NOMO-1 treated with DMSO at 0.1 percent for 48 hours (cell line): ENCODE measurements at regions not wholly inside any gene's neighbourhood (a gene's known extent, or its start where the extent isn't known, plus 50 kb on each side); places are given as distances from the start of the nearest gene placed in this dataset.

Source experiments
- DNase-seq: peaks from one replicate; lab custom pipeline; 2025; ENCODE audit not compliant: unreplicated experiment; lab: John Stamatoyannopoulos, UW

GRCh38 chr18:44467718-44468117 lies 213.0 kb upstream of the SETBP1 start:
- no peak for DNase-seq

DNA sequence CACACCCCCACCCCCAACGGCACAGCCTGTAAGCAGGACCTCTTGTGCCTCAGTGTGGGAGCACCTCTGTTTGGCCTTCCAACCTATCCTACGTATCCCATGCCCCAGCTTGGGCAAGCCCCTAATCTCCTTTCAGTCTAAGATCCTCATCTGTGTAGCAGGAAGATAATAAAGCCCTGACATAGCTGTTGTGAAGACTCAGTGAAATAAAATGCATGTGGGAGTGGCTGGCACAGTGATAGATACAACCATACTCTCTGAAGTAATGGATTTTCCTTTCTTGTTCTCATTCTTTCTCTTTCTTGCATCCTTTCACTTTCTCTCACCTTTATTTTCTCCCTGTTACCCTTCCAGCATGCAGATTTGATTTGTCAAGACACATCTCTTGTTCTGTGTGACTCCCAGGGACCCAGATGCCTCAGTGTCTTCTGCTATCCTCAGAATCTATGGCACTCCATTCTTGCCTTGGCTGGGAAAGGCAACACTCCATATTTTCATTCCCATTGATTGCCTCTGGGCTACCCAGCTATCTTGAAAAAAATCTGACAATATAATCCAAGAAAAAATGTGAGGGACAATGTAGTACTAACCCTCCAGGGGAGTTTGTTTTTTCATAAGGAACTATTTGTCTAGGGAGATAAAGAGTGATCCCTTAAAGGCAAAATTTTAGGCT lies 207.2 kb upstream of the SETBP1 start:
- no peak for DNase-seq

DNA sequence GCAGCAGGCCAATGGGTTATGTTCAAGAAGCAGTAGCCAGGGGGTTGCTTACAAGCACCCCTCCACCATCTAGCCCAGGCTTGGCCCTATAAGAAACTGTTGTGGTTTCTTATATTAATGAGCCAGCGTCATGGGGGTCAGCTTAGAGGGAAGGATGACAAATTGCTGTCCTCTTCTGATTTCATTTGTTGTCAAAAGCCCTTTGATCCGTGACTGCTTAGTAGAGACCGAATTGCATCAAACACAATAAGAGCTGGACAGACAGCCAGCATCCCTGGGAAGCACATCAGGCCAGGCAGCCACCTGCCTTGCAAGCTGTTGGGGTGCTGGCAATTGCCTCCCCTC lies 206.6 kb upstream of the SETBP1 start:
- no peak for DNase-seq

GRCh38 chr18:44474591-44474990 lies 206.1 kb upstream of the SETBP1 start:
- DNase-seq = no peak

- no peak for DNase-seq
These were observed 197.9 kb upstream of the SETBP1 start for GRCh38 chr18:44482761-44483160.

DNA sequence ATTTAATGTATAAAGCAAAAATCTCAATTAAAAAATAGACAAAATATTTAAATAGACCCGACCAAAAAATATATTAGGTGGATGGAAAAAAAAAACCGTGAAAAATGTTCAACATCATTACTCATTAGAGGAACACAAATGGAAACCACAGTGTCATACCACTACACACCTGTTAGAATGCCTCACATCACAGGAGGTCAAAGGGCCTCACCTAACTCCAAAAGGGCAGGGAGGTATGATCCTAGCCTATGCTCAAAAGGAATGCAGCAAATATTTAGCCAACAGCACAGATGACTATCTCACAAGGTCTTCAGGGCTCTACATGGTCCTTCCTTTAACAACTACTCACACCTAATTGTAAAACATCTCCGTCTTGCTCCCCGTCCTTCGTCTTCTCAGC lies 185.5 kb upstream of the SETBP1 start:
- DNase-seq = no peak

DNA sequence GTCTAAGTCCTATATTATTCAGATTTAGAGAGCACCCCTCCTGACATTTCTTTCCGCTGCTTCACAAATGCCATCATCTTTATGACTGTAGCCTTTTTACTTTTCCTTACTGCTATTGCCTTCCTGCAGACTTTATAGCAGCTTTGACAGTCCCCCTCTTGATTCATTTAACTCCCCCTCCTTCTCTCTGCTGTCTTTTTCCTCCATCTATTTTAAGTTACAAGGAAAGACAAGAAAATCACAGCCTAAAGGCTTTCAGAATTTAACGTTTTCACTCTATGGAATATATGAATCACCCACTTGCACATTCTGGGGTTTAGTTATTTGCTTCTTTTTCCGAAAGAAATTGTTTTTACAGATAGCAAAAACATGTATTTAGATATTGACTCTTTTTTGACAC lies 183.4 kb upstream of the SETBP1 start:
- no peak for DNase-seq

DNA sequence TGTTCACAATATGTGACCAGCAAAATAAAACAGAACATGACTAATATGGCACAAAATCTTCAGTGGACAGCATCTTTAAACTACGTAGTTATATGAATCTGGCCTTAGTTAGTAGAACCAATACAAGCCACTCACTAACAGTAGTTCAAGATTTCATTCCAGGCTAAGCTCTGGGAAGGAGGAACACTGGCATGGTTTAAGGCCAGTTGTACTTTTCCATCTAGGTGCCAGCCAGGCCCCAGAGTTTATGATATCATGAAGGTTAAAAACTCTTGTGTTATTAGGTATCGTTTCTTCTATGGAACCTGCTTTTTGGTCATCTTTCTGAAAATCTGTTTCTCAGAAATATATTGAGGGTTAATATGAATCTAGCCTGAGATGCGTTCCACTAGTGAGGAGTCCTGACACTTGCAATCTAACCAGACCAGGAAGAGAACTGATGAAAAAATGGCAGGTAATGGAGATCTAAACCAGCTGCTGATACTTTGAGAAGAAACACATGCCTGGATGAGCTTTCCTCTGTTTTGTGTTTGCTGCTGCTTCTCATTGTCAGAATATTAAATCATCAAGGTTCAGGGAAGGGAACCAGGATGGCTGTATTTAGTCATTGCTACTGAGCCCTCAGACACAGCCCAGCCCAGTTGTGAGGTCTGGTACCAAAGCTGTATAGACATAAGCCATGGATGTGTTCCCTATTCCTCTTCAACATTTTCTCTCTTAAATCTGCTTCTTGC lies 182.8 kb upstream of the SETBP1 start:
- DNase-seq = no peak

DNA sequence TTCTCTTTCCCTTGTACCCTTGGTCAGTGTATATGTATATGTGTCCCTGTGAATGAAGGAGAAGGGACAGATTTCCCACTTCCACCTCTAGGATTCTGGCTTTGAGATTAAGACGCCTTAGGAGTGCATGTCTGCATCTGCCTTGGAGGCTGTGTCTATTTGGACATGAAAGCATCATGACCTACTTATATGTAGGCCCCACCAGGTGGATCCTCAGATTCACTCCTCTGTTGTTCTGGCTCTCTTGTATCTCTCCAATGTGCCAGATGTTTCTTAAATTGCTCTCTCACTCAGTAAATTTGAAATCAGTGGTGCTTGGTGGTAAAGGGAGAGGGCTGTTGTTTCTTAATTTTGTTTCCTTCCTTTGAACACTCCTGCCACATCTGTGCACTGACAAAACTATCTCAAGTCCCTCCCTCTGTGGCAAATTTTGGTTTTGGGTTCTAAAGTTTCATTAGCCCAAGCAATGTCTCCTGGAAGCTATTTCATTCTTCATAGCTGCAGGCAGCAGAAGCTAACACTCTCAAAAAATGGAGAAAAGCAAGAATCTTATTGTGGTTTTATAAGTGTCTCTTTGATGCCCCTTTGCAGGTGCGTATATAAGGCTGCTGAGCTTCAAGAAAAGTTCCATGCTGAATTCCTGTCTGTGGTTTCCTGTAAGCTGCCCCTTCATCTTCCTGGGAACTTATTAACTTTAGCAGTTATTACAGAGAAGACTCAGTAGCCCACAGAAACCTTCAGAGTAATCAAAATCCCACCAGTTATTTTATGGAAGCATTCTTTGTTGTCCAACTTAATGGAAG lies 179.7 kb upstream of the SETBP1 start:
- DNase-seq = no peak

DNA sequence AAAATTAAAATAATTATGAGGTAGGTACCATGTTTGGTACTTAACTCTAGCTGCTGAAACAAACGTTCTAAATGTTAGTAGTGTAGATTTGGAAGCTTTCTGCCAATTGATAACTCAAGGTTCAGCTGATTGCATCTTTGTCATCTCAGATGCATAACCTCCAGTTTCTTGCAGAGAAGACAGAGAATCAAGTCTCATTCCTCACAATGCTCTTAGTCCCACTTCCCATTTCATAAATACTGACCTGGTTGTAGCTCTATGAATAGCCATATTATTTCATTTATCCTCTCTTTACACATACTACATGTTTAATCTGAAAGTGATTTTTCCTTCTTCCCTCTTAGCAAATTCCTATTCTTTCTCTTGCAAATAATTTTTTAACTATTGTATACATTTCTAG lies 178.5 kb upstream of the SETBP1 start:
- DNase-seq = no peak

DNA sequence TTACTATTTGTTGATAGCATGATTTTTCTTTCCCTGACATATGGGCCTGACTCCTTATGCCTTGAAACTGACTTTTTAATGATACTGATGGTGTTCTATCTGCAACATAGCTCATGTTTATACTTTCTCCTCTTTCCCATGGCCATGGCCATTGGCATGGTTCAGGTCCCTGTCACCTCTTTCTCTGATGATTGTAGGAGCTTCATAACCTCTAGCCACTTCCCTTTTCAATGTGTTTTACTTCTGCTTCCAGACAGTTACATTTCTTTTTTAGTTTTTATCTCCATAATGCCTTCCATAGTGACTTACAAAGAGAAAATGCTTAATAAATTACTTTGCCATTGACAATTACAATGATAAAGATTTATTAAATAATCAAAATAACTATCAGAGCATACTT lies 177.9 kb upstream of the SETBP1 start:
- DNase-seq = peak; percentile 83

- DNase-seq = no peak
These were observed 176.8 kb upstream of the SETBP1 start for GRCh38 chr18:44503854-44504253.

- peak; percentile 96 for DNase-seq
These were observed 172.9 kb upstream of the SETBP1 start for GRCh38 chr18:44507729-44508325.

DNA sequence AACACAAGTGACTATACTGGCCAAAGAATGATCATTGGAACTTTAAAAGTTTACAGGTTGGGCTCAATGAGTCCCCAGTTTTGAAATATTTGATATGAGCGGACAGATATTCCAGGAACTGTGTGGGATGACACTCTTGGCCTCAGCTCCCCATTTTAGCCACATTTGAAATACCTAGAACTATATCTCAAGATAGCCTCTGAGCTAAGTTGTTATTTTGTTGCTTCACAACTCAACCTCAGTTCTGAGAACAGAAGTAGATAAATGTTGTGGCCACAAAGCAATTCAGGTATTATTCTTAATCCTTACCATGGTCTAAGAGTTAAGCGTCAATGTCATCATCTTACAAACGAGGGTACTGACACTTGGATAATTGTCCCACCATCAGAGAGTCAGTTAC lies 172.2 kb upstream of the SETBP1 start:
- no peak for DNase-seq

DNA sequence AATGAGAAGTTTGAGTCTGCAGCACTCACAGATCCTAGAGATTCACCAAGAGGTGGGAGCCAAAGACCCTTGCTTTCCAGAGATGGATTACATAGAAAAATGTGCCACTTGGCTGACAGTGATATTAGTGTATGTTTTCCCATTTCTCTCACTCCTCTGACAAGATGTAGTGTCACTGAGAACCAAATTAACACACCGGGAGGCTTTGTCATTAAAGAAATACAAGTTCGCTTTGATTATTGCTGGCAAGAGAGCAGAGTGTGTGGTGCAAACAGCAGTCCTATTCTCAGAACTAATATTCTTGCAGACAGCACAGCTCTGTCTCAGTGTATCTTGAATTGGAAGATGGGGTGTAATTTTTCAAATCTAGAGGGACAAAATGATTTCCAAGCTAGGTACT lies 171.6 kb upstream of the SETBP1 start:
- DNase-seq = no peak

DNA sequence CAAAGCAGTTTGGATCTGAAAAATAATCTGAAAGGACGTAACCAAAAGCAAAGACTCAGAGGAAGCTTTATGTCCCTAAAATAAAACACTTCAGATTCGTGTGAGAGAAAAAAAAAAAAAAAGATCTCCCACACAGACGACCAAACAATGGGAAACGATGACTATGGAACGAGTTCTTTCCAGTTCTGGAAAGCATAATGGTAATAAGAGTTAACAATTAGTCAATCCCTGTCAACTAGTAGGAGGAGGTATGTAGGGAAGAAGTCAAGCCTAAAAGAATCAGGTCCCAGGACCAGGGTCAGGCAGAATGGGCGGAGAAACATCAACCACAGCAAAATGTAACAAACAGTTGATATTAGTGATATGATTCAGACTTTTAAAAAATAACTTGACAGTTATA lies 170.3 kb upstream of the SETBP1 start:
- DNase-seq = no peak

DNA sequence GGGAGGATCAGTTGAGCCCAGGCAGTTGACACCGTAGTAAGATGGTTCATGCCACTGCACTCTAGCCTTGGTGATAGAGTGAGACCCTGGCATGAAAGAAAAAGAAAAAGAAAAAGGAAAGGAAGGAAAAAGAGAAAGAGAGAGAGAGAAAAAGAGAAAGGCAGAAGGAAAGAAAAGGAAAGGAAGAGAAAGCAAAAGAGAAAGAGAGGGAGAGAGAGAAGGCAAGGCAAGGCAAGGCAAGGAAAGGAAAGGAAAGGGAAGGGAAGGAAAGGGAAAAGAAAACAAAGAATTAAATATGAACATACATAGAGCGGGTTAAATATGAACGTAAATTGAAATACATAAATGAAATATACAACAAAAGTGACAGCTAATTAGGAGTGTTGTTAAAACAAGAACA lies 167.5 kb upstream of the SETBP1 start:
- DNase-seq = no peak

DNA sequence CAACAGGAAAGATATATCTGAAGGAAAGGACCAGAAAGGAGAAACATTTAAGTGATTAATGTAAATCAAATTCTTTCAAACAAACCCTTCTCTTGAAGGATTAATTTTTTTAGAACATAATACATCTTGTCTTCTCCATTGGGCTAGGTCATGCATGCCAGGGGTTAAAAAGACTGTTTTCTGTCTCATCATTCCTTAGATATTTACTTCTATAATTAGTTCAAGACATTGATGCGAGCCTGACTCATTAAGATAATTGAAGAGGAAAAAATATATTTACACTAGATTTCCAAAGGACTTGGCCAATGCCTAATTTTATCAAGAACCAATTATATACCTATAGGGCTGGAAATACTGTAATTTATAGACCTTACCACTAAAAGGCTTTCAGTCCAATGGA lies 166.6 kb upstream of the SETBP1 start:
- no peak for DNase-seq

GRCh38 chr18:44514766-44515165 lies 165.9 kb upstream of the SETBP1 start:
- no peak for DNase-seq

GRCh38 chr18:44516450-44516849 lies 164.2 kb upstream of the SETBP1 start:
- no peak for DNase-seq

- DNase-seq = no peak
These were observed 163.6 kb upstream of the SETBP1 start for GRCh38 chr18:44517136-44517535.

DNA sequence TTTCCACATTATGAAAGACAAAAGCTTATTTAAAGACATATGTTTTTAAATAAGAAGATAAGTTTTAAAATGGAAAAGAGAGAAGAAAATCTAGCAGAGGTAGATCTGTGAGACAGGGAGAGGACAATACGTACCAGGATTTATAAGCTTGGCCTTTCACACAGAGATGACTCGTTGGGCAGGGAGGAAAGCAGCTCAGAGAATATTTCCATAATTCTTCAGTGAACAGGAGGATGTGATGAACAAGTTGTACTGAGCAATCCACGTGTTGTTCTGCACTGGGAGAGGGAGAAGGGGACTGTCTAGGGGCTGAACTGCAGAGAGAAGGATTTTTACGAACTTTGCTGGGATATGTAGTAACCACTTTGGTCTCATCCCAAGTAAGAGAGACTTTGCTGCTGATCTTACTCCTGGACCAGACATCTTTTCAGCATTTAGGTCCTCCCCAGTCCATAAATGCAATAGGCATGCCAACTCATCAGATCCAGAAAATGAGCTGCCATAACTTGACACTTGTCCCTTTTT lies 162.5 kb upstream of the SETBP1 start:
- DNase-seq = no peak
